ENCODE measurements at regions not wholly inside any gene's neighbourhood (a gene's known extent, or its start where the extent isn't known, plus 50 kb on each side); places are given as distances from the start of the nearest gene placed in this dataset.

- TF ChIP-seq CTCF (IDR thresholded peaks at IDR 0.05): no peak
- TF ChIP-seq EP300 (IDR thresholded peaks at IDR 0.05): no peak
- no peak for TF ChIP-seq POLR2A (IDR thresholded peaks at IDR 0.05)
- TF ChIP-seq POLR2AphosphoS5 (IDR thresholded peaks at IDR 0.05): no peak
These were observed 98.4 kb upstream of the SEC11C start for GRCh38 chr18:59041296-59041695.

Data from upper lobe of left lung (tissue), 4 donors.